ENCODE measurements at regions not wholly inside any gene's neighbourhood (a gene's known extent, or its start where the extent isn't known, plus 50 kb on each side); places are given as distances from the start of the nearest gene placed in this dataset.
"Not testable (repeated sequence)": the region's sequence is repeated elsewhere in the genome, so short reads cannot be mapped to it uniquely, and the experiment has no call there.

DNA sequence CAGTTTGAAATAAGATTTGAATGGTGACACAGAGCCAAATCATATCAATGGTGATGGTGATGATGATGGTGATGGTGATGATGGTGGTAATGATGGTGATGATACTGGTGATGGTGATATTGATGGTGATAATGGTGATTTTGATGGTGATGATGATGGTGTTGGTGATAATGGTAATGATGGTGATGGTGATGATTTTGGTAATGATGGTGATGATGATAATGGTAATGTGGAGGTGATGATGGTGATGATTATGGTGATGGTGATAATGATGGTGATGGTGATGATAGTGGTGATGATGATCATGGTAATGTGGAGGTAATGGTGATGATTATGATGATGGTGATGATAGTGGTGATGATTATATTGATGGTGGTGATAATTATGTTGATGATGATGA is 311.9 kb upstream of the SFSWAP start:
- no peak for DNase-seq

GRCh38 chr12:131400668-131401294 is 310.1 kb upstream of the SFSWAP start:
- not testable (repeated sequence) for DNase-seq

DNA sequence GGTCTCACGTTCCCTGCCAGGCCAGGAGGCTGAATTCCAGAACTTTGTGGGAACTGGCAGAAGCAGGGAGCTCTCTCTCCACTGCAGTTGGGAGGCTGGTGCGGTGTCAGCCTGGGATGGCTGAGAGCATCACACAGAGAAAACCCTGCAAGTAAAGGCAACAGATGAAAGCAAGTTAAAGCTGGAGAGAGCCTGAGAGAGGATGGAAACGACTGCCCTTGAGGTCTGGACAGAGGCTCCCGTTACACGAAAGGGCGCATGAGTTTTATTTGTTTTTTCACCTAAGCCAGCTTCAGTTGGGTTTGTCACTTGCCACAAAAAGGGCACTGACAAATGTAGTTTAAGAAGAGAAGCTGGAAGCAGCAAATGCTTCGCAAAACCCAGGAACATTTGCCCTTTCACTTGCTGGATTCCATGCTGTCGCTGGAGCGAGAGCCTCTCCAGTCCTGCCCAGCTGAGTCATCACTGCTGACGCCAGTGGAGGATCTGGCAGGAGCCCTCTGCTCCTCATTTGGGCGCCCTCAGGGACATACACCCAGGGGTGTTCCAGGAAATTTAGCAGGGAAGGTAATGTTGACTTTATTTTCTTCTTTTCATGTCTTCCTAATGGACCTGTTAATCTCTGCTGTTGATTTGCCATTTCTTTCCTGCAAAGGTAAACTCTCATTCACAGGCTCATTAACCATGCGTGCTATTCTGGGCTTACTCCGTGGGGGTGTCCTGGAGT is 308.8 kb upstream of the SFSWAP start:
- not testable (repeated sequence) for DNase-seq

GRCh38 chr12:131402781-131403396 is 308.0 kb upstream of the SFSWAP start:
- no peak for DNase-seq

DNA sequence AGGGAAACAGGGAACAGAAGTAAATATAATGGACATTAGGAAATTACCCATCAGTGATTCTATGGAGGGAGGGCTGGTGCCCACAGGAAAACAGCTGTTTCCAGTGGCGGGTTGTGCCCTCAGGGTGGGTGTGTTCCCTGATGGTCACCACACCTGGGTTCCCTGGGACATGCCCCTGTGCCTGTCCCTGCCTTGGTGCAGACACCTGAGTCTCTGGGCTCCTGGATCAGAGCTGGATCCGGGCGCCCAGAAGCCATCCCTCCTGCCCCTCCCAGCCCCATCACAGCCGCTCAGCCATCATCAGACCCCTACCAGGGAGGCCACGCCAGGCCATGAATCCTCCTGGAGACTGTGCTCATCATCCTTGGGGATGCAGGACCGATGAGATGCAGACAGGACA is 307.2 kb upstream of the SFSWAP start:
- no peak for DNase-seq

- DNase-seq = no peak
These were observed 306.2 kb upstream of the SFSWAP start for GRCh38 chr12:131404705-131405104.

GRCh38 chr12:131407221-131408035 is 303.5 kb upstream of the SFSWAP start:
- DNase-seq = no peak

GRCh38 chr12:131408036-131408365 is 302.9 kb upstream of the SFSWAP start:
- no peak for DNase-seq

DNA sequence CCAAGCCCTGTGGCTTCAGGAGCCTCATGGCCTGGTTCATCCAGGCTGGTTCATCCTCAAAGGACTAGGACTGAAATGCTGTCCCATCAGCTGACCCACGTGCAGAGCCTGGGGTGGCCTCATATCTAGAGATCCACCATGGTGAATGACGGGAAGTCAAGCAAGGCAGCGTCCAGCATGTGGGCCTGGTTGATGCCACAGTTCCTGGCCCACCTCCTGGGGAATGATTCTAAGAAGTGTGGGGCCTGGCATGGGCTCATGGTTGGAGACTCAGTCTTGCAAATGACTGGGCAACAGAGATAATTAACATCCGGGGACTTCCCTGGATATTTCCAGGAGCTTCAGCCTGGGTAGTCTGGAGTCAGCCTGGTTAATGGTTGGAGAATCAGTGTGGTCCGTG is 302.4 kb upstream of the SFSWAP start:
- DNase-seq = no peak

DNA sequence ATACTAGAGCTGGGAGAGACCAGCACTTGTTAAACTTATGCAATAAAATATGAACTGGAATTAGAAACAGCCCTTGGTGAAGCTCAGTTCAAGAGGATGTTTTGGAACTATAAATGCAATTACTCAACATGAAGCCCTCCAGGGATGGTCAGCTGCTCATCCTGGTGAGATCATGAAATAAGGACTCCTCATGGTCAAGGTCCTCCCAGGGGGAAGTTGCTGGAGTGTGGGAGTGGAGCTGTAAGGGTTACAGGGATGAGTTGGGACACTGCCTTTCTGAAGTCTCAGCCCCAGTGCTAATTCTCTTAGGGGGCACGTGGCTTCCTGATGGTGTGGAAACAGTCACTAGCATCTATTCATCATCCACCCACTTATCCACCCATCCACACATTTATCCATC is 301.7 kb upstream of the SFSWAP start:
- DNase-seq = no peak

DNA sequence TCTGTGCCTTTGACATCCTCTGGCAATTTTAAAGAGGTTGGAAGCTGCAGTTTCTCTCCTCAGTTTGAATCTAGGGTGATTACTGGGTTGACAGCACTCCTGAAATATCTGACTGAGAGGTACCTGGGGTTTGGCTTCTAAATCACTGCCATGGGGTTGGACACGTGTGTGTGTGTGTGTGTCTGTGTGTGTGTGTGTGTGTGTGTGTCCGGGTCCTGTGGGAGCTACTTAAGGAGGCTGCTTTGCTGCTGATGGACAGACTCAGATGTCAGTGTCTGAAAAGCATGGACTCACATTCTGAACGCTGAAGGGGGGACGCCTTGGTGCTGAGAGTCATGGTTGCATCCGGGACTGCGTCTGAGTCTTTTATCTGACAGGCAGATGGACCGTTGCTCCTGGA is 299.1 kb upstream of the SFSWAP start:
- not testable (repeated sequence) for DNase-seq

GRCh38 chr12:131413006-131413405 is 297.9 kb upstream of the SFSWAP start:
- no peak for DNase-seq

GRCh38 chr12:131413471-131413870 is 297.4 kb upstream of the SFSWAP start:
- DNase-seq = no peak

DNA sequence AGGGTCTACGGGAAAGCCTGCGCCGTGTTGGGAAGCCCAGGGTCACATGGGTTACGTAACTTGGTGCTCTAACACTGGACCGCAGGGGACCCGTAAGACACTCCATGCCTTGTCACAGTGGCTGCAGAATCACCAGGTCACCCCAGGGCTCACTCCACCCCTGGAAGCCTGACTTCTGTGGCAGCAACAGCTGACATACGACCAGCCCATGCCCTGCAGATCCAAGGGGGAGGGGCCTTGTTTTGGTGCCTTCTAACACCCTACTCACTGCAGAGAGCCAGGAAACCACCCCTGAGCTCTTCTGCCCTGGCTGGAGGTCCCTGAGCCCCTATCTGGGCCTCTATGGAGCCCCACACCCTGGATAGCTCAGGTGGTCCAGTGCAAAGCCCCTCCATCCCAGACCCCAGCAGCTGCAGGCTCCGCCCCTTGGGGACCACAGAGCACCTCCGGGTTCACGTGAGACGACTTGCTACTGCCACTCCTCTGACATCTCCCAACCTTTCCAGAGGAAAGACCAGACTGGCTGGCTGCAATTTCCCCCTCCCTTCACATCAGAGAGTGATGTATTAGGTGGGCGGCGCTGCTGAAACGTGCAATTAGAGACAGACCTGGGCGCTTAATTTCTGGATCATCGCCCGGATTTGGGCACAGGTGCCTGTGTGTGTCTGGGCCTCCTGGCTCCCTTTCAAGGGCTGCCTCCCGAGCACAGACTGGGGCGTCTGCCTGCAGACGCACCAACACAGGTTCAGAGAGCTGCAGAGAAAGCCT is 296.6 kb upstream of the SFSWAP start:
- DNase-seq = not testable (repeated sequence)

GRCh38 chr12:131415781-131416180 is 295.1 kb upstream of the SFSWAP start:
- DNase-seq = no peak

DNA sequence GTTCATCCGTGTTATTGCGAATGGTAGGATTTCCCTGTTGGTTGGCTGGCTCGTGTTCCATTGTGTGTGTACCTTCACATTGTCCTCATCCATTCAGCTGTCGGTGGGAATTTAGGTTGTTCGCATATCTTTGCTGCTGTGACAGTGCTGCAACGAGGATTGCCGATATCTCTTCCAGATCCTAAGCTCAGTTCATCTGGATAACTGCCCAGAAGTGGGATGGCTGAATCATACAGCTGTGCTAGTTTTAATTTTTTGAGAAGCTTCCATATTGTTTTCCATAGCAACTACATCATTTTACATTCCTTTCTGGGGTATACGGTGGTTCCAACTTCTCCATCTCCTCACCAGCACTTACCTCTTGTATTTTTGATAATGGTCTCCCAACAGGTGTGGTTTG is 292.8 kb upstream of the SFSWAP start:
- no peak for DNase-seq

DNA sequence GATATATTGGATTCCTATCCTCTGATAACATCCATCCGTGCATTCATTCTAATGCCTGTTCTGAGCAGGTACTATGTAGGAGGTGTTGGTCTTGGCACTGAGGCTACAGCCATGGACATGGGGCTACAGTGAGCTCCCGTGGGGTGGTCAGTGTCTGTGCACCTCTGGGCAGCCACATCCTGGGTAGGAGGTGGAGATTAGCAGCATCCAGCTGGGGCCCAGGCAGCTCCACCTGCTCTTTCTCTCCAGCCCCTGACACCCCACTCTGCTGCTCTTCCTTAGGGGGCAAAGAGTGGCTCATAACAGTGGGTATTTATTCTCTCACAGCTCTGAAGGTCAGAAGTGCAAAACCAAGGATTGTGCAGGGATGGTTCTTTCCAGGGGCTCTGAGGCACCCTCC is 292.0 kb upstream of the SFSWAP start:
- DNase-seq = no peak

DNA sequence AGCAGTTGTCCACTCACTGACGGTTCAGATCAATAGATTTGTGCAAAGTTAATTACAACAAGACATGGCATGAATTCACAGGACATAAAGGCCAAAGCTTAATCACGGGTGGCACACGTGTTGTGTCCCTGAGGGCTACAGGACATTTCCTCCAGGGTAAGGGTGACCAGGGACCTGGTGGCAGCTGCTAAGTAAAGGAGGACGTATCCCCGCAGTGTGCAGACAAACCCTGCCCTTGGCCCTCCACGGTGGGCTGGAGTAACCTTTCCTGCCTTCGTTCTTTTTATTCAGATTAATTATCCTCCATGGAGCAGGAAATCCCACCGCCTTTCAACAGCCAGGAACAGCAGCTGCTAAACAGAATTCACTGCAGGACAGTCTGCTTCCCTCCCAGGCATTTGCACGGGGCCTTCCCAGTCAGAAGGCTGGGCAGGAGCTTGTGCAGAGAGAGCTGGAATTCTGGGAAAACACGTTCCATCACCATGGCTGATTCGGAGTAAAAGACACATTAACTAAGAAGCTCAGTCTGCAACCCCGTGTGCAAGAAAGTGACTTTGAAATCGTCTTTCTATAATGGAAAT is 289.9 kb upstream of the SFSWAP start:
- no peak for DNase-seq

DNA sequence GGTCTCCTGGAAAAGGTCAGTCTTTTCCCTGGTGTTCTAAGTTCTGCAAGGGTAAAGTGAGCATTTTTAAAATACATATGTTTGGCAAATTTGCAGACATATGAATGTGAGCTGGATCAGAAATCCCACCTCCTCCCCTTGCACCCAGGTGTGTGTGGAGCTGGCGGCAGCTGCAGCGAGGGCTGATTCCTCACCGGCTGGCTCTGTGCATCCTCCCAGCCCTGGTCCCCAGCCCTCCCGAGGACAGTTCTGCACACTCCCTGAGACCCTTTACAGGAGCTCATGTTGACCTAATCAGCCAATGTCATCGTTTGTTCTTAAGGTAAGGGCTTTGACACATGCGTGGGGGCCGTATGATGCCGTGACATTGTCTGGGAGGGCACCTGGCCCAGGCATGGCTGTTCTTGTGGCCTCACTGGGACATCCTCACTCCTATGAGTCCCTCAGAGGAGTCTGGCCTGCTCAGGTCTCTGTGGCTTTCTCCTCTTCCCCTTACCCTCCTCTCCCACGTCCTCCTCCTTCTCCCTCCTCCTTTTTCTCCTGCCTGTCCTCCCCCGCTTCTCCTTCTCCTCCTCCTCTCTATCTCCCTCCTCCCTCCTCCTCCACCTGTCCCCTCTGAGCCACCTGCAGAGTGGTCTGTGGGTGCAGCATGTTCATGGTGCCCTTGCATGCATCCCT is 289.2 kb upstream of the SFSWAP start:
- no peak for DNase-seq

- DNase-seq = no peak
These were observed 288.7 kb upstream of the SFSWAP start for GRCh38 chr12:131422187-131422520.

GRCh38 chr12:131422744-131423143 is 288.1 kb upstream of the SFSWAP start:
- DNase-seq = no peak

DNA sequence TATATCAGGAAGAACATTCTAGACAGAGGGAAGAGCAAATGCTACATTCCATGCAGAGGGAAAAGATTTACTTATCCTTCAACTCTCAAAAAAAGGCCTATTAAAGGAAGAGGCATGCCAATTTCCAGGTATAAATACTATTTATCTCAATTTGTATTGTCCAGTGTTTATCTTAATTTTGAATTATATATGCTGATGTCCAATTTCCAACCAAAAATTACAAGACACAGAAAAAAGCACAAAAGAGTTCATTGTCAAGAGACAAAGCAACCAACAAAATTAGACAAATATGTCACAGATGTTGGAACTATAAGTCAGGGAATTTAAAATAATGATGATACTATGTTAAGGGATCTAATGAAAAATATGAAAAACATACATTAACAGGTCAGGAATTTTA is 286.6 kb upstream of the SFSWAP start:
- DNase-seq = no peak

Measured in left hindlimb (tissue), 1 donor.